Tibial artery (tissue), 4 donors: ENCODE measurements at regions not wholly inside any gene's neighbourhood (a gene's known extent, or its start where the extent isn't known, plus 50 kb on each side); places are given as distances from the start of the nearest gene placed in this dataset.

Experiments
- DNase-seq, 2 donors: peaks; one replicate each; pipeline ENCODE4 v3.0.0-alpha.2; 2019
- H3K27ac ChIP-seq, 2 donors: fragments of 200-600 bp; sonication (generic) in 1 of 2; 1 replicate in 1 of 2; 2 replicates in 1 of 2; pipeline ENCODE4 v1.5.1; 2018 to 2019; ENCODE audit warnings: mild to moderate bottlenecking in 1 of 2
- H3K27me3 ChIP-seq, 2 donors: fragments of 200-600 bp; sonication (generic) in 1 of 2; one replicate each; pipeline versions ENCODE4 v1.5.1 to v1.6.0; 2016 to 2019
- H3K36me3 ChIP-seq, 3 donors: fragments of 200-600 bp; sonication (generic) in 2 of 3; one replicate each; pipeline ENCODE4 v1.5.1; 2016 to 2019; ENCODE audit warnings: mild to moderate bottlenecking in 2 of 3
- H3K4me1 ChIP-seq, 4 donors: fragments of 200-600 bp; sonication (generic) in 2 of 4; 1 replicate in 3 of 4; 2 replicates in 1 of 4; pipeline ENCODE4 v1.5.1; 2016 to 2019
- H3K4me3 ChIP-seq, 2 donors: fragments of 200-600 bp; sonication (generic) in 1 of 2; 1 replicate in 1 of 2; 2 replicates in 1 of 2; pipeline ENCODE4 v1.5.1; 2018 to 2019; ENCODE audit warnings: mild to moderate bottlenecking in 2 of 2
- H3K9me3 ChIP-seq, 3 donors: fragments of 200-600 bp; sonication (generic) in 1 of 3; one replicate each; pipeline ENCODE4 v1.5.1; 2016 to 2019
- intact Hi-C: fragments of 100-400 bp; cut with DNase I; formaldehyde crosslinking; loops from one replicate; pipeline ENCODE4 v1.15.0; 2023; ENCODE audit warnings: low total_unique reads
- TF ChIP-seq, protein P1 (sequence below), 2 experiments: fragments of 200-600 bp in 1 of 2; fragments of 450-650 bp in 1 of 2; IDR thresholded peaks; one replicate each; pipeline ENCODE4 v1.5.1; 2017 to 2019; ENCODE audit warnings: antibody characterized with exemption in 2 of 2, mild to moderate bottlenecking in 1 of 2, moderate library complexity in 1 of 2

GRCh38 chr11:32334822-32335221 is 100.5 kb downstream of the WT1 start:
- Histone ChIP-seq H3K4me3 (no peak overlapping the region), H3K4me1 (peaks cover 0 to 13% (median 7%) of the 10 kb centered on the region in 4 donors), H3K27me3 (peaks cover 0 to 7% of the 10 kb centered on the region in 2 donors), H3K36me3 (no peaks in the 10 kb centered on the region), H3K27ac (no peak overlapping the region), H3K9me3 (no peaks in the 10 kb centered on the region)
- DNase-seq: no peak
- intact Hi-C loops: no loop called here
- TF ChIP-seq, protein P1, sequence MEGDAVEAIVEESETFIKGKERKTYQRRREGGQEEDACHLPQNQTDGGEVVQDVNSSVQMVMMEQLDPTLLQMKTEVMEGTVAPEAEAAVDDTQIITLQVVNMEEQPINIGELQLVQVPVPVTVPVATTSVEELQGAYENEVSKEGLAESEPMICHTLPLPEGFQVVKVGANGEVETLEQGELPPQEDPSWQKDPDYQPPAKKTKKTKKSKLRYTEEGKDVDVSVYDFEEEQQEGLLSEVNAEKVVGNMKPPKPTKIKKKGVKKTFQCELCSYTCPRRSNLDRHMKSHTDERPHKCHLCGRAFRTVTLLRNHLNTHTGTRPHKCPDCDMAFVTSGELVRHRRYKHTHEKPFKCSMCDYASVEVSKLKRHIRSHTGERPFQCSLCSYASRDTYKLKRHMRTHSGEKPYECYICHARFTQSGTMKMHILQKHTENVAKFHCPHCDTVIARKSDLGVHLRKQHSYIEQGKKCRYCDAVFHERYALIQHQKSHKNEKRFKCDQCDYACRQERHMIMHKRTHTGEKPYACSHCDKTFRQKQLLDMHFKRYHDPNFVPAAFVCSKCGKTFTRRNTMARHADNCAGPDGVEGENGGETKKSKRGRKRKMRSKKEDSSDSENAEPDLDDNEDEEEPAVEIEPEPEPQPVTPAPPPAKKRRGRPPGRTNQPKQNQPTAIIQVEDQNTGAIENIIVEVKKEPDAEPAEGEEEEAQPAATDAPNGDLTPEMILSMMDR (IDR thresholded peaks at IDR 0.05): no peak
